GM12878 (cell line): ENCODE measurements at regions not wholly inside any gene's neighbourhood (a gene's known extent, or its start where the extent isn't known, plus 50 kb on each side); places are given as distances from the start of the nearest gene placed in this dataset.

Source experiments
- ATAC-seq: fragments of 200-7000 bp; cut with Tn5 transposase; 3 replicates; pipeline ENCODE4 v1.9.1; 2020; ENCODE audit warnings: mild to moderate bottlenecking, moderate library complexity
- BruUV-seq: library from RNA; stranded (reverse); fragments of 400-500 nt; replicated peaks from 2 replicates; lab custom pipeline; 2021; lab: Mats Ljungman, UMichigan
- CTCF ChIA-PET: fragments of 300-600 bp; sonication (Branson Sonifier 250); formaldehyde crosslinking; extraction: SDS; loops from one replicate; lab custom pipeline; 2021; ENCODE audit warnings: inconsistent platforms; lab: Yijun Ruan, JAX
- POLR2A ChIA-PET: fragments of 350-600 bp; formaldehyde crosslinking; extraction: SDS; loops from one replicate; lab custom pipeline; 2021; ENCODE audit warnings: inconsistent platforms; lab: Charles Lee
- RAD21 ChIA-PET: fragments of 300-600 bp; sonication (Branson Sonifier 250); formaldehyde crosslinking; loops from one replicate; lab custom pipeline; 2023; ENCODE audit warnings: antibody characterized with exemption; ENCODE audit not compliant: unreplicated experiment; lab: Charles Lee
- SMC1A ChIA-PET: fragments of 300-600 bp; sonication (Branson Sonifier 250); formaldehyde crosslinking; loops from one replicate; lab custom pipeline; 2023; ENCODE audit not compliant: unreplicated experiment, uncharacterized antibody; lab: Charles Lee
- DNase-seq: peaks from one replicate; pipeline ENCODE4 v3.0.0-alpha.2; 2011; ENCODE audit warnings: low read depth, low spot score
- FAIRE-seq: peaks from 3 replicates; lab custom pipeline; 2011; peaks lifted over from hg19 to GRCh38; lab: Jason Lieb, UNC
- H2AFZ ChIP-seq: 2 replicates; pipeline ENCODE4 v1.6.0; 2011; ENCODE audit warnings: low read depth, low read length, control low read depth; ENCODE audit not compliant: control insufficient read depth
- H3K27ac ChIP-seq: 2 replicates; pipeline ENCODE4 v1.5.1; 2011; ENCODE audit warnings: control low read depth; ENCODE audit not compliant: control insufficient read depth, insufficient read depth
- H3K27me3 ChIP-seq, 2 experiments: replicated peaks in 1 of 2; 2 replicates each; pipeline versions ENCODE4 v1.6.0 to v1.6.1; 2011; ENCODE audit warnings: low read length in 1 of 2; ENCODE audit not compliant: control insufficient read depth in 2 of 2, insufficient read depth in 2 of 2
- H3K36me3 ChIP-seq, 2 experiments: 2 replicates each; pipeline ENCODE4 v1.5.1; 2011; ENCODE audit warnings: low read length in 1 of 2; ENCODE audit not compliant: control insufficient read depth in 2 of 2, insufficient read depth in 2 of 2
- H3K4me1 ChIP-seq: 2 replicates; pipeline ENCODE4 v1.6.1; 2011; ENCODE audit warnings: mild to moderate bottlenecking, low read length, moderate library complexity, mixed read lengths; ENCODE audit not compliant: control insufficient read depth, insufficient read depth
- H3K4me2 ChIP-seq: 2 replicates; pipeline ENCODE4 v1.6.0; 2011; ENCODE audit warnings: control low read depth; ENCODE audit not compliant: control insufficient read depth, insufficient read depth
- H3K4me3 ChIP-seq: fragments of 200-600 bp; sonication (generic); 2 replicates; pipeline ENCODE4 v1.5.1; 2016
- H3K79me2 ChIP-seq: 2 replicates; pipeline ENCODE4 v1.6.0; 2011; ENCODE audit warnings: low read length; ENCODE audit not compliant: control insufficient read depth, insufficient read depth
- H3K9ac ChIP-seq: 2 replicates; pipeline ENCODE4 v1.8.0; 2011; ENCODE audit warnings: low read length, control low read depth, mixed read lengths; ENCODE audit not compliant: control insufficient read depth, insufficient read depth
- H3K9me3 ChIP-seq: replicated peaks from 3 replicates; pipeline ENCODE4 v1.5.1; 2011; ENCODE audit warnings: mild to moderate bottlenecking, low read length; ENCODE audit not compliant: control insufficient read depth, insufficient read depth
- H4K20me1 ChIP-seq: 2 replicates; pipeline ENCODE4 v1.6.0; 2011; ENCODE audit not compliant: control insufficient read depth, insufficient read depth
- KLF5 ChIP-seq: fragments of 450-650 bp; IDR thresholded peaks from 2 replicates; pipeline ENCODE4 v1.6.1; 2014; ENCODE audit warnings: mild to moderate bottlenecking; ENCODE audit not compliant: partially characterized antibody
- MLLT1 ChIP-seq: fragments of 450-650 bp; IDR thresholded peaks from 2 replicates; pipeline ENCODE4 v1.6.1; 2016; ENCODE audit warnings: mild to moderate bottlenecking
- SMAD5 ChIP-seq: IDR thresholded peaks from 2 replicates; pipeline ENCODE4 v1.6.1; 2016; ENCODE audit warnings: antibody characterized with exemption, low read depth
- ZBTB33 ChIP-seq: fragments of 450-650 bp; IDR thresholded peaks from 2 replicates; pipeline ENCODE4 v1.6.1; 2017; ENCODE audit warnings: mild to moderate bottlenecking
- WGBS: methylation state at CpG from one replicate; pipeline ENCODE4 v1.1.6; 2016; ENCODE audit warnings: low lambda C conversion rate; ENCODE audit not compliant: insufficient replicate concordance, insufficient coverage; ENCODE audit errors: missing lambda C conversion rate; 5-methylcytosine and 5-hydroxymethylcytosine counted together
- in situ Hi-C: fragments of 300-500 bp; cut with MboI; formaldehyde crosslinking; loops from 9 replicates; pipeline ENCODE4 v1.14.3; 2018; ENCODE audit warnings: mixed read lengths
- intact Hi-C: fragments of 100-400 bp; cut with micrococcal nuclease; formaldehyde crosslinking; loops from one replicate; pipeline ENCODE4 v1.14.2; 2022; ENCODE audit not compliant: unreplicated experiment
- TF ChIP-seq, protein P1 (sequence below): fragments of 450-650 bp; IDR thresholded peaks from 2 replicates; pipeline ENCODE4 v1.6.1; 2017; ENCODE audit warnings: mild to moderate bottlenecking, moderate library complexity
- TF ChIP-seq, protein P2 (sequence below): fragments of 450-650 bp; IDR thresholded peaks from 2 replicates; pipeline ENCODE4 v1.6.1; 2018; ENCODE audit warnings: borderline replicate concordance, mild to moderate bottlenecking; ENCODE audit not compliant: partially characterized antibody

GRCh38 chr14:65297744-65298143, 114.8 kb upstream of the FUT8 start:
- Histone ChIP-seq H3K36me3 (no peaks in the 10 kb centered on the region), H3K4me2 (peak overlapping the region; percentile 60), H4K20me1 (no peaks in the 10 kb centered on the region), H3K27me3 (no peaks in the 10 kb centered on the region), H3K9ac (peak overlapping the region; percentile 49; the same call in 1 of the 2 replicates), H3K9me3 (no peaks in the 10 kb centered on the region), H2AFZ (no peak overlapping the region), H3K27ac (peak overlapping the region; percentile 54), H3K4me1 (peaks cover 17% of the 10 kb centered on the region), H3K4me3 (peak overlapping the region; percentile 39; the same call in 1 of the 2 replicates), H3K79me2 (peaks cover 47% of the 10 kb centered on the region)
- ATAC-seq, result no peak
- RAD21 ChIA-PET, result interaction anchor here (1.3 to 11.2 kb wide), 5 partner anchors 10 to 114 kb away, joined by 4 to 272 read pairs (median 12); partner anchors contain the start of gene FUT8
- in situ Hi-C loops, result no loop called here
- peak; percentile 84 for TF ChIP-seq MLLT1
- TF ChIP-seq, protein P1, sequence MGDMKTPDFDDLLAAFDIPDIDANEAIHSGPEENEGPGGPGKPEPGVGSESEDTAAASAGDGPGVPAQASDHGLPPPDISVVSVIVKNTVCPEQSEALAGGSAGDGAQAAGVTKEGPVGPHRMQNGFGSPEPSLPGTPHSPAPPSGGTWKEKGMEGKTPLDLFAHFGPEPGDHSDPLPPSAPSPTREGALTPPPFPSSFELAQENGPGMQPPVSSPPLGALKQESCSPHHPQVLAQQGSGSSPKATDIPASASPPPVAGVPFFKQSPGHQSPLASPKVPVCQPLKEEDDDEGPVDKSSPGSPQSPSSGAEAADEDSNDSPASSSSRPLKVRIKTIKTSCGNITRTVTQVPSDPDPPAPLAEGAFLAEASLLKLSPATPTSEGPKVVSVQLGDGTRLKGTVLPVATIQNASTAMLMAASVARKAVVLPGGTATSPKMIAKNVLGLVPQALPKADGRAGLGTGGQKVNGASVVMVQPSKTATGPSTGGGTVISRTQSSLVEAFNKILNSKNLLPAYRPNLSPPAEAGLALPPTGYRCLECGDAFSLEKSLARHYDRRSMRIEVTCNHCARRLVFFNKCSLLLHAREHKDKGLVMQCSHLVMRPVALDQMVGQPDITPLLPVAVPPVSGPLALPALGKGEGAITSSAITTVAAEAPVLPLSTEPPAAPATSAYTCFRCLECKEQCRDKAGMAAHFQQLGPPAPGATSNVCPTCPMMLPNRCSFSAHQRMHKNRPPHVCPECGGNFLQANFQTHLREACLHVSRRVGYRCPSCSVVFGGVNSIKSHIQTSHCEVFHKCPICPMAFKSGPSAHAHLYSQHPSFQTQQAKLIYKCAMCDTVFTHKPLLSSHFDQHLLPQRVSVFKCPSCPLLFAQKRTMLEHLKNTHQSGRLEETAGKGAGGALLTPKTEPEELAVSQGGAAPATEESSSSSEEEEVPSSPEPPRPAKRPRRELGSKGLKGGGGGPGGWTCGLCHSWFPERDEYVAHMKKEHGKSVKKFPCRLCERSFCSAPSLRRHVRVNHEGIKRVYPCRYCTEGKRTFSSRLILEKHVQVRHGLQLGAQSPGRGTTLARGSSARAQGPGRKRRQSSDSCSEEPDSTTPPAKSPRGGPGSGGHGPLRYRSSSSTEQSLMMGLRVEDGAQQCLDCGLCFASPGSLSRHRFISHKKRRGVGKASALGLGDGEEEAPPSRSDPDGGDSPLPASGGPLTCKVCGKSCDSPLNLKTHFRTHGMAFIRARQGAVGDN, result no peak
- peak; percentile 3 for TF ChIP-seq KLF5
- TF ChIP-seq SMAD5, result 0 out of 2 replicates have a peak, but pooled peaks have one; percentile 37
- TF ChIP-seq, protein P2, sequence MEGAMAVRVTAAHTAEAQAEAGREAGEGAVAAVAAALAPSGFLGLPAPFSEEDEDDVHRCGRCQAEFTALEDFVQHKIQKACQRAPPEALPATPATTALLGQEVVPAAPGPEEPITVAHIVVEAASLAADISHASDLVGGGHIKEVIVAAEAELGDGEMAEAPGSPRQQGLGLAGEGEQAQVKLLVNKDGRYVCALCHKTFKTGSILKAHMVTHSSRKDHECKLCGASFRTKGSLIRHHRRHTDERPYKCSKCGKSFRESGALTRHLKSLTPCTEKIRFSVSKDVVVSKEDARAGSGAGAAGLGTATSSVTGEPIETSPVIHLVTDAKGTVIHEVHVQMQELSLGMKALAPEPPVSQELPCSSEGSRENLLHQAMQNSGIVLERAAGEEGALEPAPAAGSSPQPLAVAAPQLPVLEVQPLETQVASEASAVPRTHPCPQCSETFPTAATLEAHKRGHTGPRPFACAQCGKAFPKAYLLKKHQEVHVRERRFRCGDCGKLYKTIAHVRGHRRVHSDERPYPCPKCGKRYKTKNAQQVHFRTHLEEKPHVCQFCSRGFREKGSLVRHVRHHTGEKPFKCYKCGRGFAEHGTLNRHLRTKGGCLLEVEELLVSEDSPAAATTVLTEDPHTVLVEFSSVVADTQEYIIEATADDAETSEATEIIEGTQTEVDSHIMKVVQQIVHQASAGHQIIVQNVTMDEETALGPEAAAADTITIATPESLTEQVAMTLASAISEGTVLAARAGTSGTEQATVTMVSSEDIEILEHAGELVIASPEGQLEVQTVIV, result no peak
- no peak for TF ChIP-seq ZBTB33
- intact Hi-C loops, result no loop called here
- SMC1A ChIA-PET, result interaction anchor here (1.0 to 17.0 kb wide), 9 partner anchors 10 to 118 kb away, joined by 3 to 391 read pairs (median 7); partner anchors contain the start of gene FUT8
- 54% methylated on average over 5 of the region's 5 CpGs for WGBS
- POLR2A ChIA-PET, result interaction anchor here (0.9 to 3.3 kb wide), 6 partner anchors 9 to 74 kb away, joined by 3 to 20 read pairs (median 5); no protein-coding TSS in a partner anchor
- no TSS peak for BruUV-seq
- no peak for FAIRE-seq
- CTCF ChIA-PET, result interaction anchor here (0.8 to 3.7 kb wide), 8 partner anchors 8 to 117 kb away, joined by 3 to 20 read pairs (median 4); no protein-coding TSS in a partner anchor
- DNase-seq, result no peak
